NCI-H1048 (cell line): ENCODE measurements at regions not wholly inside any gene's neighbourhood (a gene's known extent, or its start where the extent isn't known, plus 50 kb on each side); places are given as distances from the start of the nearest gene placed in this dataset.
A peak's percentile ranks its signal among the peaks of the same experiment; 100 is the strongest.

Experiments
- DNase-seq: peaks from one replicate; lab custom pipeline; 2025; lab: John Stamatoyannopoulos, UW

DNA sequence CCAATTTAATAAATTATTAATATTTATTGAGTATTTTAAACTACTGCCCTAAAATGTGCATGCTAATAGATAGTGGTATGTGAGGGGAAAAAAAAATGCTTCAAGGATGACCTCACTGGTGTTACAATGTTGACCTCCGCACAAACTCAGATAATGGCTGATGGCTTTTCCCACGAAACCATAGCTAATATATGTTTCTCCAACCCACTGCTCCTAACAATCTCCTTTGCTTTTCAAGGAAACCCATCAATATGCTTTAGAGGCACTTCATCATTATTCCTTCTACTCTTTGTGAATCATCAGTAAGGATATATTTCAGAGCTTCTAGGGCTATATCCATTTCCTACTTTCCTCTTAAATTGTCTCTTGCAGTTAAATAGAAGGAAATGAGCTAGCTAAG is 1752.0 kb upstream of the TENM3 start:
- no peak for DNase-seq

DNA sequence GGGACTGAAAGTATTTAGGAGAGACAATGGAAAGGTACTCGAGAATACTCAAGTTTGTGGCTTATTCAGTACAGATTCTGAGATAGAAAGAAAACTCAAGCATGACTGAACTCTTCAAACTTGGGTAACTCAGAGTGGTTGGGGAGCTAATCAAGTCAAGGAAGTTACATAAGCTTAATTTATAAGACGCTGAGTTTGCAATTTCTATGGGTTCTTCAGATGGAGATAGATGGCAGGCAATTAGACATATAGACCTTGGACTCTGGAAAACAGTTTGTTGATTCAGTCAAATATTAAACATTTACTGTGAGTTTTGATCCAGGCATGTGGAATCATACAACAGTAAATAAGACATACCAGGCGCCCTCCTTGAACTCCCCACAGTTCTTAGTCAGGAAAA is 1749.9 kb upstream of the TENM3 start:
- DNase-seq: no peak

- no peak for DNase-seq
Measured at GRCh38 chr4:180500154-180500553, 1743.0 kb upstream of the TENM3 start.

DNA sequence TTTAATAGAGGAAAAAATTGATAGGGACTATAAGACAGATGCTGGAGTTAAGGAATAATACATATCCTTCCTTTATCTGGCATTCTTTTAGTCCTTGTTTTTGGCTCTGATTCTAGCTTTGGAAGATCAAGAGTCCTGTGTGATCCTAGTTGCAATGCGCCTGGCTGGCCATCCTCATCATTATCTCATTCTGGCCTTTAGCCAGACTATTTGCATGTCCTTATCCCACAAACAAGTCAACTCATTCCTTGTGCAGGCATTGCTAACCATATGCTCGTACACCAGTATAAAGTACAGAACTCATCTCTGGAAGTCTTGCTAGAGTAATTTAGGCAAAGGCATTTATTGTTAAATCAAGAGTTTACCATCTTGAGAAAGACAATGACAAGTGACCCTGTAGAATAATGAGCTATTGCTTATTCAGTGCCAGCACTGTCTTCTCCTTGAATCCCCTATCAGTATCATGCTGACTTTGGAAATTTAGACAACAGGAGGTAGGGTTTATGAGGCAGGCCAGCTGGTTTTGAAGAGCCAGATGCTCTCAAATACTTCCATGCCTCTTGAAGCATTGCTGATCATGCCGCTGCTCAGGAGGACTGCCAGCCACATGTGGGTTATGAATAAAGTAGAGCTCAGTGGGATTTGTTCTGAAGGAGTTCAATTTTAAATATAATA is 1730.3 kb upstream of the TENM3 start:
- no peak for DNase-seq

- DNase-seq: no peak
Measured at GRCh38 chr4:180518906-180519305, 1724.3 kb upstream of the TENM3 start.

- no peak for DNase-seq
Measured at GRCh38 chr4:180521181-180521580, 1722.0 kb upstream of the TENM3 start.

DNA sequence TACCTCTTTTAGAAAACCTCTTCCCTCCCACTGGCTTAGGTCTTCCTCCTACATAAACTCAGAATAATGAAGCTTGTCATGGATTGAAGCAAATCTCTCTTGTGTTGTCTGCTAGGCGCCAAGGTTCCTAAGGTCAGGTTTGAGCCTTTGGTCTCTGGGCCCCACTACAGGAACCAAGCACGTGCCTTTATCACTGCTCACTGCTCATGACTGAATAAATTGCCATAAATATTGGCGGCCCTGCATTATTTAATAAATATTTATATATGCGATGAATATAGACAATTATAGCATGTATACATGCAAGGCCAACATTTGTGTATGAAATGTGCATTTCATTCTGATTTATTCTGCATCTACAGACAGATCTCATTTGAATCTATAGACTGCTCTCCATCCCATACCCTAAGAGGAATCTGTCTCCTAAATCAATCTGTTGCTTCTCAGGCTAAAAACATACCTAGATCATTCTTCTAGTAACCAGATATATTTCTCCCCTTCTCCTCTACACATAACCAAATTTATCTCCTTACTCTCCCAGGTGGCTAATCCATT is 1717.6 kb upstream of the TENM3 start:
- no peak for DNase-seq

DNA sequence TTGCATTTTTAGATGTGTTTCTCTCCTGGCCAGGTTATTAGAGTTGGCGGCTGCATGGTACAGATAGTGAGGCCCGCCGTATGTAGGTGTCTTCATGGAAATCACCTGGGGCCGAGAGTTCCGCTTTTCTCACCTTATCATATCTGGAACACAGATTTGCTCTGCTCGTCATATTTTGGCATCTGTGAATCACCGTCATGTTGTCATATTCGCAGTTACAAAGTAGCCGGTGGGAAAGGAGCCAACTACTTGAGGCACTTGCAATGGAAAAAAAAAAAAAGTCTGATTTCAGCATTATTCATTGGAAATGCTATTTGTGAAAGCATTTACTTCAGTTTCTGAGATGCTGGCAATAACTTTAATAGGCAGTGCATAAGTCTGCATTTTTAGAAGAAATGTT is 1715.2 kb upstream of the TENM3 start:
- DNase-seq: no peak

- DNase-seq: no peak
Measured at GRCh38 chr4:180530787-180531186, 1712.4 kb upstream of the TENM3 start.

- DNase-seq: no peak
Measured at GRCh38 chr4:180532691-180533090, 1710.5 kb upstream of the TENM3 start.

DNA sequence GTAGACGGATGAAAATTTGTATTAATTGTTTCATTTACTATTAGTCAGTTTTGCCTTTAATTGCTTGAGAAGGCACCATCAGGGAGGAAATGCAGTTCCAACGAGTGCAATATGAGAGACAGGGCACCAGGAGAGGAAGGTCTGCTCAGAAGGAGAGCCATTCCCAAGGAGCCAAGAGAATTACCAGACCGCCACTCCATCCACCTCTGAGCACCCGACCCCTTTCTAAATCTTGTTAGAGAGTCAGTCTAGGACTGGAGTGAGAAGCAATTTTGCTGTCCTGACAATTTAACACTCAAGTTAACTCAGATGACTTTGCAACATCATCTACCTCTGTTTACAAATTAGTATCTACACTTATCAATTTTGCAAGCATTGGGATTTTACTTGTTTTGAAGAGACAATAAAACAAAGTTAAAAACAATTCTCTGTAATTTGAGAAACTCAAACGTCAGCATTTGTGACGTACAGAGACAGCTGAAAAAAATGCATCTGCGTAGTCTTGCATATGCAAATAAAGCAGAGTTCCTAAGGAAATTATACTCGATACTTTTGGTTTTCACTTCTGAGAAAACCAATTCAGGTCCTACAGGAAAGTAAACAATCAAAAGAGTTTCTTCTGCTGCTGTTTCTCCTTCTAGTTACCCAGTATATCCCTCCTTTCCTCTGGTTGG is 1704.7 kb upstream of the TENM3 start:
- DNase-seq: no peak

- no peak for DNase-seq
Measured at GRCh38 chr4:180539284-180539683, 1703.9 kb upstream of the TENM3 start.

GRCh38 chr4:180541678-180542077 is 1701.5 kb upstream of the TENM3 start:
- no peak for DNase-seq

DNA sequence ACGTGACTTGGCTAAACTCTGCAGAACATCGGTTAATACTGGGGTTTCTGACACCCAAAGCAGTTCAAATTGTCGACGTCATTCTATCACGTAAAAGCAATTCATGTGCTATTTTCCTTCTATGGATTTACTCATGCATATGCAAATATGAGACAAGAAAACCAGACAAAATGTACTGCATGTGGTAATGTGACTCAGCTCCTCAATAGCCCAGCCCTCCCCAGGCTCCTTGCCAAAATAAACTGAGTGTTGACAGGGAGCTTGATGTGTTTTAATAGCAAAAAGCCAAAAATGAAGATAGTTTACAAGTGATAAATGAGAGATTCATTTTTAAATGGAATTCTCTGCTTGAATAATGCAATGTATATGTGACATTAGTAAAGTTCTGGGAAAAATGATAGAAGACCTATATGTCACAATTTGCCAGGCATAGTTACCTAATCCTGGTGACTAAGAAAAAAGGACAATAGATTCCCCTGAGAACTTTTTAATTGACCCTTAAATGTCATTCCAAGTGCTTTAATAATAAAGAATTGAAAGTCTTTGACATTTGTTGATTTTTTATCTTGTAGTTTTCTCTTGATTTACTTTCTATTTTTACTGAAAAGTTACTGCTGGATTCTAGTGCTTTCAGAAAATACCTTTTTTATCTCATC is 1700.6 kb upstream of the TENM3 start:
- DNase-seq: peak; percentile 42

- no peak for DNase-seq
Measured at GRCh38 chr4:180550106-180550505, 1693.1 kb upstream of the TENM3 start.

DNA sequence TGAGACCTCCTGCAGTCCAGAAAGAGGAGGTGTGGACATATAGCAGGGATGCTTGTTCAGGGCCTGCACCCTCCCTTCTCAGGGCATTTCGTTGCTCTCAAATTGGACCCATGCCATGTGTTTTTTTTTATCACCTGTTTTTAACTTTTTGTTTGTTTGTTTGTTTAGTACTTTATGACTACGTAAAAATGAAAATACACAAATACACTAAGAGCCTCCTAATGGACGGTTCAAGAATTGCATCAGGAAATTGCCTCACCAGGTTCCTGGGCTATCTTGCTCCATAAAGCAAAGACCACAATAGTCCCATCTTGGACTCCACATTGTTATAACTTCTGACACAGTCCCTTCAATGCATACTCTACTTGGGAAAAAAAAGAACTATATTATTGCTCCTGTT is 1685.9 kb upstream of the TENM3 start:
- no peak for DNase-seq

DNA sequence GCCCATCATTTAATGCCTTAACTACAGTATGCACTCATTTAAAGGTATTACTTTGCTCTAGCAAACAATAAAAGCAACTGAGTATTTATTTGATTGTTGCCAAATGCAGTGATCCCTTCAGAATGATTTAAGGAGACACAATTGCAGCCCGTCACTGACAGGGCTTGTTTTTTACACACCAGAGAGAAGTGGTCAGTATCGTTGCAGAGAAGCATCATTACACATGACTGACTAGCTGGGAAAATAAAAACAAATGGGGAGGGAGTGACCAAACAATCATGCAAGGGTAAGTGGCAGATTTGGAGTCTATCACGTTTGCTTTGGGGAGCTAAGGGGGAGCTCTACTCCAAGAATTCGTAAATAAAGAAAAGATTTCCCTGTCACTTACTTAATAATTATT is 1685.3 kb upstream of the TENM3 start:
- DNase-seq: no peak

GRCh38 chr4:180558427-180558826 is 1684.8 kb upstream of the TENM3 start:
- no peak for DNase-seq

GRCh38 chr4:180560896-180561295 is 1682.3 kb upstream of the TENM3 start:
- DNase-seq: no peak

DNA sequence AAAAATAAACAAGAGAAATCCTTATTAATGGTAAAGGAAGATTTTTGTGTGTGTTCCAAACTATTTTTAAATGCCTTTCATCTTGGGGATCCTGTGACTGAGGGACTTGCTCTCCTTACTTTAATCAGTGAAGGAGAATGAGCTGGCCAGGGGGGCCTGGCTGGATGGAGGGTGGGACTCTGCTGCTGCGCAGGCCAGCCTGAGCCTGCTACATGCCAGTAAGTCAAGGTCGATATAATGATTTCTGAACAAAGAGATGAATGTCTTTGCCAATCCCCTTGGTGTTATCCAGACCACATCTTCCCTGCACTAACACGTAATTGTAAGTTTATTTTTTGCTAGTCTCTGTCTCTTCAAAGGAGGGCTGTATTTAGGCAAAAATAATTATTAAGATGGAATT is 1679.2 kb upstream of the TENM3 start:
- no peak for DNase-seq

DNA sequence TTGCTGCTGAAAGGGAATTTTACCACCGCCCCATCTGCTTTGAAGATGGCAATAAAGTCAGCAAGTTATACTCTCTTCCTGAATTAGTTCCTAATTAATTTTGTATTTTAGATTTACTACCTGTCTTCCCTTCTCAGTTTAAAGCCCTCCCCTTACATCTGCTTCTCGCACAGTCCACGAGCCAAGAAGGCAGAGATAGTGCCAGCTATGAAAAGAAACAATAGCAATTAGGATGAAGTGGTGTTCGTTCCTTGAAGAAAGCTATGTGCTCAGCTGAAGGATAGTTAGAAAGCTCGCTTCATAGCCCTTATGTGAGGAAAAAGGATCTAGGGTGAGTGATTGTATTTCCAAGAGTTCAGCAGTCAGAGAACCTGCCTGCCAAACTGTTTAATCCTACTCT is 1678.8 kb upstream of the TENM3 start:
- no peak for DNase-seq

DNA sequence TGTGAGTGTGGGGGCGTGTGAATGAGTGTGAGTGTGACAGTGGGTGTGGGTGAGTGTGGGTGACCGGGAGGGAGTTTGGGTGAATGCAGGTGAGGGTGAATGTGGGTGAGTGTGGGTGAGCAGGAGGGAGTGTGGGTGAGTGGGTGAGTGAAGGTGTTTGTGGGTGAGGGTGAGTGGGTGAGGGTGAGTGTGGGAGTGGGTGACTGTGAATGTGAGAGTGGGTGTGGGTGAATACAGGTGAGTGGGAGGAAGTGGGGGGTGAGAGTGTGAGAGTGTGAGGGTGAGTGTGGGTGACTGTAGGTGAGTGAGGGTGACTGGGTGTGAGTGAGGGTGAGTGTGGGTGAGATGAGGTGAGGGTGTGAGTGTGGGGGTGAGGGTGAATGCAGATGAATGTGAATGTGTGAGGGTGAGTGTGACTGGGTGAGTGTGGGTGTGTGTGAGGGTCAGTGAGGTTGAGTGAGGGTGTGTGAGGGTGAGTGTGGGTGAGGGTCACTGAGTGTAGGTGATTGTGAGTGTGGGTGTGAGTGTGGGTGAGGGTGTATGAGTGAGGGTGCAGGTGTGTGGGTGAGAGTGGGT is 1677.3 kb upstream of the TENM3 start:
- DNase-seq: no peak

- DNase-seq: no peak
Measured at GRCh38 chr4:180566492-180566891, 1676.7 kb upstream of the TENM3 start.
